ENCODE measurements at regions not wholly inside any gene's neighbourhood (a gene's known extent, or its start where the extent isn't known, plus 50 kb on each side); places are given as distances from the start of the nearest gene placed in this dataset.

- no TSS peak for BruUV-seq (replicated peaks)
- H3K36me3 ChIP-seq (ENCODE audit: insufficient read depth, low read length), result no peaks in the 10 kb centered on the region
- POLR2A ChIA-PET, result no interaction called here
- DNase-seq (ENCODE audit: low spot score), result no peak
- H4K20me1 ChIP-seq (ENCODE audit: insufficient read depth, low read length), result no peaks in the 10 kb centered on the region
- no peak overlapping the region for H3K4me3 ChIP-seq (ENCODE audit: low read depth, low read length, poor library complexity, severe bottlenecking)
- no peak overlapping the region for H2AFZ ChIP-seq (ENCODE audit: low read length)
- intact Hi-C loops (cut with micrococcal nuclease; ENCODE audit: unreplicated experiment), result no loop called here
- CTCF ChIA-PET (ENCODE audit: unreplicated experiment), result no interaction called here
- no peaks in the 10 kb centered on the region for H3K9me2 ChIP-seq (ENCODE audit: insufficient read depth, low read length)
- no peaks in the 10 kb centered on the region for H3K79me2 ChIP-seq (ENCODE audit: insufficient read depth, low read depth, low read length)
- no peak overlapping the region for H3K4me2 ChIP-seq (ENCODE audit: low read length)
- no peaks in the 10 kb centered on the region for H3K4me1 ChIP-seq (ENCODE audit: insufficient read depth, low read length, poor library complexity, severe bottlenecking)
- no peak overlapping the region for H3K27ac ChIP-seq (ENCODE audit: low read depth, low read length, poor library complexity, severe bottlenecking)
- TF ChIP-seq CTCF (conservative IDR thresholded peaks at IDR 0.05; ENCODE audit: low read length), result peak; percentile 53; the same call in 1 of the 2 replicates
- TF ChIP-seq EZH2phosphoT487 (IDR thresholded peaks at IDR 0.05; ENCODE audit: borderline replicate concordance, low read depth, low read length), result no peak
- H3K9me3 ChIP-seq (ENCODE audit: low read length), result peaks cover 4% of the 10 kb centered on the region; the same call in 1 of the 2 replicates
Observed at GRCh38 chr4:43471950-43472349, 579.4 kb downstream of the GRXCR1 start.

DNA sequence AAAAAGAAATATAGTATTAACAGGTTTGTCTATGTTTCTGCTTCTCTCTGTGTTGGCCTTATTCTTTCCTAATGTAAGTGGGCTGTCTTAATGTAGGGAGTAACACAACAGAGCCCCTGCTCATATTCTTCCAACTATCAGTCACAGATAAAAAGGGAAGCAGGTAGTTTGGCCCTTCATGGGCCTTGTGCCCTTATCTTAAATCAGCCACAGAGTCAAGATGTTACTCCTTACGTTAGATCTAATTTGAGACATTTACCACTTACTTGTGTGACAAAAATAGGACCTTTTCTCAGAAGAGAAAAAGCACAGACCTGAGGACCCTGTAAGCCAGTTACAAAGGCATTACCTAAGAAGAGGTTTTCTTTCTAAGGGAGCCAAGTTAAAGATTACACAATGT, 589.0 kb downstream of the GRXCR1 start:
- no peak overlapping the region for H2AFZ ChIP-seq (ENCODE audit: low read length)
- TF ChIP-seq EZH2phosphoT487 (IDR thresholded peaks at IDR 0.05; ENCODE audit: borderline replicate concordance, low read depth, low read length) (no peak), CTCF (conservative IDR thresholded peaks at IDR 0.05; ENCODE audit: low read length) (no peak)
- H3K9me2 ChIP-seq (ENCODE audit: insufficient read depth, low read length), result no peaks in the 10 kb centered on the region
- H4K20me1 ChIP-seq (ENCODE audit: insufficient read depth, low read length), result no peaks in the 10 kb centered on the region
- no peaks in the 10 kb centered on the region for H3K79me2 ChIP-seq (ENCODE audit: insufficient read depth, low read depth, low read length)
- no peak overlapping the region for H3K4me2 ChIP-seq (ENCODE audit: low read length)
- CTCF ChIA-PET (ENCODE audit: unreplicated experiment), result no interaction called here
- no peaks in the 10 kb centered on the region for H3K9me3 ChIP-seq (ENCODE audit: low read length)
- no peak for DNase-seq (ENCODE audit: low spot score)
- POLR2A ChIA-PET, result no interaction called here
- H3K4me3 ChIP-seq (ENCODE audit: low read depth, low read length, poor library complexity, severe bottlenecking), result no peak overlapping the region
- H3K27ac ChIP-seq (ENCODE audit: low read depth, low read length, poor library complexity, severe bottlenecking), result no peak overlapping the region
- H3K36me3 ChIP-seq (ENCODE audit: insufficient read depth, low read length), result no peaks in the 10 kb centered on the region
- intact Hi-C loops (cut with micrococcal nuclease; ENCODE audit: unreplicated experiment), result no loop called here
- BruUV-seq (replicated peaks), result no TSS peak
- no peaks in the 10 kb centered on the region for H3K4me1 ChIP-seq (ENCODE audit: insufficient read depth, low read length, poor library complexity, severe bottlenecking)

DNA sequence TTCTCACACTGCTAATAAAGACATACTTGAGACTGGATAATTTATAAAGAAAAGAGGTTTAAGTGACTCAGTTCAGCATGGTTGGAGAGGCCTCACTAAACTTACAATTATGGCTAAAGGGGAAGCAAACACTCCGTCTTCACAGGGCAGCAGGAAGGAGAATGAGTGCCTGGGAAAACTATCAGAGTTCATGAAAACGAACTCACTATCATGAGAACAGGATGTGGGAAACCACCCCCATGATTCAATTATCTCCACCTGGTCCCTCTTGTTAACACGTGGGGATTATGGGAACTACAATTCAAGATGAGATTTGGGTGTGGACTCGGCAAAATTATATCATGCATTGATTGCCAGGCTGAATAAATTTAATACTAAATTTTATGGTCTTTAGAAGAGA, 592.7 kb downstream of the GRXCR1 start:
- no peaks in the 10 kb centered on the region for H3K4me1 ChIP-seq (ENCODE audit: insufficient read depth, low read length, poor library complexity, severe bottlenecking)
- H4K20me1 ChIP-seq (ENCODE audit: insufficient read depth, low read length), result no peaks in the 10 kb centered on the region
- ChIA-PET POLR2A (interaction anchor here (1.3 kb wide), 1 partner anchor 17 kb away, joined by 5 read pairs; no protein-coding TSS in a partner anchor), CTCF (ENCODE audit: unreplicated experiment) (no interaction called here)
- no peak overlapping the region for H3K4me3 ChIP-seq (ENCODE audit: low read depth, low read length, poor library complexity, severe bottlenecking)
- H3K9me3 ChIP-seq (ENCODE audit: low read length), result no peaks in the 10 kb centered on the region
- H2AFZ ChIP-seq (ENCODE audit: low read length), result no peak overlapping the region
- DNase-seq (ENCODE audit: low spot score), result no peak
- no peaks in the 10 kb centered on the region for H3K79me2 ChIP-seq (ENCODE audit: insufficient read depth, low read depth, low read length)
- no peak overlapping the region for H3K27ac ChIP-seq (ENCODE audit: low read depth, low read length, poor library complexity, severe bottlenecking)
- no peaks in the 10 kb centered on the region for H3K9me2 ChIP-seq (ENCODE audit: insufficient read depth, low read length)
- H3K4me2 ChIP-seq (ENCODE audit: low read length), result no peak overlapping the region
- no TSS peak for BruUV-seq (replicated peaks)
- intact Hi-C loops (cut with micrococcal nuclease; ENCODE audit: unreplicated experiment), result no loop called here
- no peak for TF ChIP-seq EZH2phosphoT487 (IDR thresholded peaks at IDR 0.05; ENCODE audit: borderline replicate concordance, low read depth, low read length)
- no peak for TF ChIP-seq CTCF (conservative IDR thresholded peaks at IDR 0.05; ENCODE audit: low read length)
- H3K36me3 ChIP-seq (ENCODE audit: insufficient read depth, low read length), result no peaks in the 10 kb centered on the region
